ENCODE measurements at regions not wholly inside any gene's neighbourhood (a gene's known extent, or its start where the extent isn't known, plus 50 kb on each side); places are given as distances from the start of the nearest gene placed in this dataset.

GRCh38 chr1:222009105-222009730 is 267.3 kb upstream of the DUSP10 start:
- FAIRE-seq: no peak
- peak; percentile 67 to 87 (median 80) for ATAC-seq
- H3K4me3 ChIP-seq: no peak overlapping the region
- no peak for TF ChIP-seq CTCF (IDR thresholded peaks at IDR 0.05)
- H3K27ac ChIP-seq: no peak overlapping the region
- intact Hi-C loops (cut with DNase I): no loop called here
- DNase-seq: no peak
- H3K9me3 ChIP-seq: no peaks in the 10 kb centered on the region
- no peaks in the 10 kb centered on the region for H3K4me1 ChIP-seq
- H3K27me3 ChIP-seq: no peaks in the 10 kb centered on the region
- H3K36me3 ChIP-seq: no peaks in the 10 kb centered on the region
- 25 to 26% methylated on average over 2 of the region's 2 CpGs for WGBS, 2 donors

- no peak for TF ChIP-seq CTCF (IDR thresholded peaks at IDR 0.05)
- intact Hi-C loops (cut with DNase I): no loop called here
- Histone ChIP-seq H3K4me3 (no peak overlapping the region), H3K4me1 (no peaks in the 10 kb centered on the region), H3K36me3 (no peaks in the 10 kb centered on the region), H3K27ac (no peak overlapping the region), H3K27me3 (no peaks in the 10 kb centered on the region), H3K9me3 (no peaks in the 10 kb centered on the region)
- no peak for FAIRE-seq
- DNase-seq: no peak
- no peak for ATAC-seq
Measured at GRCh38 chr1:222006715-222007114, 264.8 kb upstream of the DUSP10 start.

DNA sequence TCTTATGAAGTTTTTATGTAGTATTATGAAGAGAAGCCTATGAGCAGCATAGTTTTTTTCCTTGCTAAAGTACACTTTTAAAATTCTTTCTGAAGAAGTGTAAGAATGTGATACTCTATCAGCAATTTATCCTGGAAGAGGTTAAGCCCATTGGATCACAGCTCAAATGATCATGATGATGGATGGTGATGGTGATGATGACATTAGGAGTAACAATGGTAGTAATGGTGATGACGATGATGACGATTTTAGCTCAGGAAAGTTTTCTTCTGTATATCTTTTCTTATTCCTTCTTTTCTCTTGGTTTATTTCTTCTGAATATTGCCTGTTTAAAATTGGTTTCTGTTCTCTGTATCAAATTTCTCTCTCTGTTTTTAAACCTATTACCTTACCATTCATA is 262.9 kb upstream of the DUSP10 start:
- no peak for DNase-seq
- Histone ChIP-seq H3K4me3 (no peak overlapping the region), H3K4me1 (no peaks in the 10 kb centered on the region), H3K27ac (no peak overlapping the region), H3K9me3 (no peaks in the 10 kb centered on the region), H3K27me3 (no peaks in the 10 kb centered on the region), H3K36me3 (no peaks in the 10 kb centered on the region)
- ATAC-seq: no peak
- TF ChIP-seq CTCF (IDR thresholded peaks at IDR 0.05): no peak
- intact Hi-C loops (cut with DNase I): no loop called here
- no peak for FAIRE-seq
- 72 to 84% methylated on average over 2 of the region's 2 CpGs for WGBS, 2 donors

- Histone ChIP-seq H3K9me3 (no peaks in the 10 kb centered on the region), H3K27ac (no peak overlapping the region), H3K4me1 (no peaks in the 10 kb centered on the region), H3K4me3 (no peak overlapping the region), H3K36me3 (no peaks in the 10 kb centered on the region), H3K27me3 (no peaks in the 10 kb centered on the region)
- intact Hi-C loops (cut with DNase I): no loop called here
- WGBS, 2 donors: 77 to 87% methylated on average over 3 of the region's 3 CpGs
- TF ChIP-seq CTCF (IDR thresholded peaks at IDR 0.05): no peak
- ATAC-seq (no peak), FAIRE-seq (no peak), DNase-seq (no peak)
Measured at GRCh38 chr1:222004034-222004433, 262.1 kb upstream of the DUSP10 start.

DNA sequence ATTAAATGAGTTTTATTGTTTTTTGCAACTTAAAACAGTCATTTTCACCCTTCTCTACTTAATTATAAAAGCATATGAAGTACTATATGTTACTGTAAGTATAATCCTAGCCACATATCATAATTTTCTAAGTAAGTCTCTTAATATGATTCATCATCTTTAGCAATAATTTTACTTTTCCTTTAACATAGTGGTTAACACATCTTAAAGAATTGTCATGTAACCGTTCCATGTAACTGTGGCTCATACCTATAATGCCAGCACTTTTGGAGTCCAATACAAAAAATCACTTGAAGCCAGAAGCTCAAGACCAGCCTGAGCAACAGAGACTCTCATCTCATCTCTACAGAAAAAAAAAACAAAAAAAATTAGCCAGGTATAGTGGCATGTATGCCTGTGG is 260.6 kb upstream of the DUSP10 start:
- intact Hi-C loops (cut with DNase I): no loop called here
- no peak for TF ChIP-seq CTCF (IDR thresholded peaks at IDR 0.05)
- DNase-seq: no peak
- no peak for FAIRE-seq
- no peaks in the 10 kb centered on the region for H3K36me3 ChIP-seq
- no peak overlapping the region for H3K4me3 ChIP-seq
- no peak overlapping the region for H3K27ac ChIP-seq
- H3K4me1 ChIP-seq: no peaks in the 10 kb centered on the region
- no peaks in the 10 kb centered on the region for H3K27me3 ChIP-seq
- H3K9me3 ChIP-seq: no peaks in the 10 kb centered on the region
- WGBS, 2 donors: 76 to 79% methylated on average over 1 of the region's 1 CpG
- ATAC-seq: no peak
